ENCODE measurements at regions not wholly inside any gene's neighbourhood (a gene's known extent, or its start where the extent isn't known, plus 50 kb on each side); places are given as distances from the start of the nearest gene placed in this dataset.

DNA sequence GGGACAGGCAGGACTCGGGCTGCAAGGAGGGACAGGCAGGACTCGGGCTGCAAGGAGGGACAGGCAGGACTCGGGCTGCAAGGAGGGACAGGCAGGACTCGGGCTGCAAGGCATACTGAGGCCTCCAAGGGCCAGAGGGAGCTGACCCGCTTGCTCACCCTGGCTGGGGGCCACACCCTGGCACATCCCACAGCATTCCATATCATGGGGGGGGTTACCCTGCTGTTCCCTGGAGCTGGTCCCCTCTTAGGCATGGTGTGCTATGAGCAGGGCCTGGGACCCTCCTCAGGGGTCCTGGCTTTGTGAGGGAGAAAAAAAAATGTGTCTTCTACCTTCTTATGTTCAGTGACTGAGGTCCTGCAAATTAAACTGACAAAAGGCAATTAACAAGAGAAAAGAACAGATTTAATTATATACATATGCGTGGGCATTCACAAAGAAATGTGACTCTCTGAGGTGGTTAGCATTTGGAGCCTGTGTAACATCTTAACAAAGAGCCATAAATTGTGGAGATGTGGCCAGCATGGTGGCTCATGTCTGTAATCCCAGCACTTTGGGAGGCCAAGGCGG is 97.6 kb upstream of the ALDH1A3 start:
- H3K79me2 ChIP-seq (ENCODE audit: control insufficient read depth, insufficient read depth, low read length) = no peaks in the 10 kb centered on the region
- no peaks in the 10 kb centered on the region for H4K20me1 ChIP-seq (replicated peaks; ENCODE audit: control insufficient read depth, insufficient read depth, low read length)
- no peaks in the 10 kb centered on the region for H3K4me1 ChIP-seq (replicated peaks in 1 of 2; ENCODE audit: control insufficient read depth in 2 of 2, insufficient read depth in 2 of 2, low read length in 2 of 2)
- no peak for FAIRE-seq
- H3K4me2 ChIP-seq (ENCODE audit: insufficient read depth, low read length) = no peak overlapping the region
- H3K4me3 ChIP-seq = no peak overlapping the region
- no peaks in the 10 kb centered on the region for H3K9me3 ChIP-seq (replicated peaks; ENCODE audit: control insufficient read depth, insufficient read depth, low read depth, low read length)
- no peak overlapping the region for H3K9ac ChIP-seq (ENCODE audit: insufficient read depth in 1 of 2, low read depth in 2 of 2, low read length in 2 of 2)
- no peak overlapping the region for H2AFZ ChIP-seq (ENCODE audit: low read depth, low read length)
- CTCF ChIA-PET (ENCODE audit: low intra/inter-chr PET ratio) = no interaction called here
- no peaks in the 10 kb centered on the region for H3K9me1 ChIP-seq (ENCODE audit: control insufficient read depth, insufficient read depth, low read length)
- H3K27me3 ChIP-seq (ENCODE audit: control insufficient read depth in 2 of 2, insufficient read depth in 2 of 2, low read length in 2 of 2) = peaks cover 12 to 46% of the 10 kb centered on the region in 2 experiments; a peak in 4 of 5 replicates
- BruUV-seq (replicated peaks) = no TSS peak
- H3K27ac ChIP-seq (ENCODE audit: extremely low read depth, low read depth, low read length) = no peak overlapping the region
- TF ChIP-seq U2AF2 (optimal IDR thresholded peaks at IDR 0.05; ENCODE audit: low read depth, low read length) (no peak), ATF1 (CRISPR knock-in tag; IDR thresholded peaks at IDR 0.05) (no peak), ATF1 (tag; IDR thresholded peaks at IDR 0.05) (no peak), STAT5A (IDR thresholded peaks at IDR 0.05; ENCODE audit: borderline replicate concordance, low read length) (no peak), NR2F6 (CRISPR knock-in tag; IDR thresholded peaks at IDR 0.05) (no peak), ARID1B (IDR thresholded peaks at IDR 0.05) (no peak), PHTF2 (CRISPR knock-in tag; IDR thresholded peaks at IDR 0.05) (no peak), SOX6 (IDR thresholded peaks at IDR 0.05) (no peak), GTF2A2 (tag; IDR thresholded peaks at IDR 0.05) (no peak), HDAC2 (IDR thresholded peaks at IDR 0.05) (no peak), CHD1 (IDR thresholded peaks at IDR 0.05; ENCODE audit: low read length) (no peak), LCOR (CRISPR knock-in tag; IDR thresholded peaks at IDR 0.05) (no peak)
- TF ChIP-seq, protein P1, sequence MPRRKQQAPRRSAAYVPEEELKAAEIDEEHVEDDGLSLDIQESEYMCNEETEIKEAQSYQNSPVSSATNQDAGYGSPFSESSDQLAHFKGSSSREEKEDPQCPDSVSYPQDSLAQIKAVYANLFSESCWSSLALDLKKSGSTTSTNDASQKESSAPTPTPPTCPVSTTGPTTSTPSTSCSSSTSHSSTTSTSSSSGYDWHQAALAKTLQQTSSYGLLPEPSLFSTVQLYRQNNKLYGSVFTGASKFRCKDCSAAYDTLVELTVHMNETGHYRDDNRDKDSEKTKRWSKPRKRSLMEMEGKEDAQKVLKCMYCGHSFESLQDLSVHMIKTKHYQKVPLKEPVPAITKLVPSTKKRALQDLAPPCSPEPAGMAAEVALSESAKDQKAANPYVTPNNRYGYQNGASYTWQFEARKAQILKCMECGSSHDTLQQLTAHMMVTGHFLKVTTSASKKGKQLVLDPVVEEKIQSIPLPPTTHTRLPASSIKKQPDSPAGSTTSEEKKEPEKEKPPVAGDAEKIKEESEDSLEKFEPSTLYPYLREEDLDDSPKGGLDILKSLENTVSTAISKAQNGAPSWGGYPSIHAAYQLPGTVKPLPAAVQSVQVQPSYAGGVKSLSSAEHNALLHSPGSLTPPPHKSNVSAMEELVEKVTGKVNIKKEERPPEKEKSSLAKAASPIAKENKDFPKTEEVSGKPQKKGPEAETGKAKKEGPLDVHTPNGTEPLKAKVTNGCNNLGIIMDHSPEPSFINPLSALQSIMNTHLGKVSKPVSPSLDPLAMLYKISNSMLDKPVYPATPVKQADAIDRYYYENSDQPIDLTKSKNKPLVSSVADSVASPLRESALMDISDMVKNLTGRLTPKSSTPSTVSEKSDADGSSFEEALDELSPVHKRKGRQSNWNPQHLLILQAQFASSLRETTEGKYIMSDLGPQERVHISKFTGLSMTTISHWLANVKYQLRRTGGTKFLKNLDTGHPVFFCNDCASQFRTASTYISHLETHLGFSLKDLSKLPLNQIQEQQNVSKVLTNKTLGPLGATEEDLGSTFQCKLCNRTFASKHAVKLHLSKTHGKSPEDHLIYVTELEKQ (CRISPR knock-in tag; IDR thresholded peaks at IDR 0.05) = no peak
- TF ChIP-seq, protein P2, sequence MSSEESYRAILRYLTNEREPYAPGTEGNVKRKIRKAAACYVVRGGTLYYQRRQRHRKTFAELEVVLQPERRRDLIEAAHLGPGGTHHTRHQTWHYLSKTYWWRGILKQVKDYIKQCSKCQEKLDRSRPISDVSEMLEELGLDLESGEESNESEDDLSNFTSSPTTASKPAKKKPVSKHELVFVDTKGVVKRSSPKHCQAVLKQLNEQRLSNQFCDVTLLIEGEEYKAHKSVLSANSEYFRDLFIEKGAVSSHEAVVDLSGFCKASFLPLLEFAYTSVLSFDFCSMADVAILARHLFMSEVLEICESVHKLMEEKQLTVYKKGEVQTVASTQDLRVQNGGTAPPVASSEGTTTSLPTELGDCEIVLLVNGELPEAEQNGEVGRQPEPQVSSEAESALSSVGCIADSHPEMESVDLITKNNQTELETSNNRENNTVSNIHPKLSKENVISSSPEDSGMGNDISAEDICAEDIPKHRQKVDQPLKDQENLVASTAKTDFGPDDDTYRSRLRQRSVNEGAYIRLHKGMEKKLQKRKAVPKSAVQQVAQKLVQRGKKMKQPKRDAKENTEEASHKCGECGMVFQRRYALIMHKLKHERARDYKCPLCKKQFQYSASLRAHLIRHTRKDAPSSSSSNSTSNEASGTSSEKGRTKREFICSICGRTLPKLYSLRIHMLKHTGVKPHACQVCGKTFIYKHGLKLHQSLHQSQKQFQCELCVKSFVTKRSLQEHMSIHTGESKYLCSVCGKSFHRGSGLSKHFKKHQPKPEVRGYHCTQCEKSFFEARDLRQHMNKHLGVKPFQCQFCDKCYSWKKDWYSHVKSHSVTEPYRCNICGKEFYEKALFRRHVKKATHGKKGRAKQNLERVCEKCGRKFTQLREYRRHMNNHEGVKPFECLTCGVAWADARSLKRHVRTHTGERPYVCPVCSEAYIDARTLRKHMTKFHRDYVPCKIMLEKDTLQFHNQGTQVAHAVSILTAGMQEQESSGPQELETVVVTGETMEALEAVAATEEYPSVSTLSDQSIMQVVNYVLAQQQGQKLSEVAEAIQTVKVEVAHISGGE (CRISPR knock-in tag; IDR thresholded peaks at IDR 0.05) = no peak
- TF ChIP-seq, protein P3, sequence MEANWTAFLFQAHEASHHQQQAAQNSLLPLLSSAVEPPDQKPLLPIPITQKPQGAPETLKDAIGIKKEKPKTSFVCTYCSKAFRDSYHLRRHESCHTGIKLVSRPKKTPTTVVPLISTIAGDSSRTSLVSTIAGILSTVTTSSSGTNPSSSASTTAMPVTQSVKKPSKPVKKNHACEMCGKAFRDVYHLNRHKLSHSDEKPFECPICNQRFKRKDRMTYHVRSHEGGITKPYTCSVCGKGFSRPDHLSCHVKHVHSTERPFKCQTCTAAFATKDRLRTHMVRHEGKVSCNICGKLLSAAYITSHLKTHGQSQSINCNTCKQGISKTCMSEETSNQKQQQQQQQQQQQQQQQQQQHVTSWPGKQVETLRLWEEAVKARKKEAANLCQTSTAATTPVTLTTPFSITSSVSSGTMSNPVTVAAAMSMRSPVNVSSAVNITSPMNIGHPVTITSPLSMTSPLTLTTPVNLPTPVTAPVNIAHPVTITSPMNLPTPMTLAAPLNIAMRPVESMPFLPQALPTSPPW (CRISPR knock-in tag; IDR thresholded peaks at IDR 0.05) = no peak
- in situ Hi-C loops (cut with MboI) (no loop called here), intact Hi-C loops (cut with micrococcal nuclease) (no loop called here)
- DNase-seq (ENCODE audit: extremely low read depth in 1 of 4, low spot score in 3 of 4) = no peak
- ATAC-seq = no peak
- WGBS (ENCODE audit: insufficient coverage, low coverage, missing lambda C conversion rate) = 2% methylated on average over 5 of the region's 7 CpGs
- POLR2A ChIA-PET = no interaction called here
- H3K36me3 ChIP-seq (ENCODE audit: control insufficient read depth, insufficient read depth, low read length) = no peaks in the 10 kb centered on the region

All from K562 (cell line).